K562 (cell line): ENCODE measurements at regions not wholly inside any gene's neighbourhood (a gene's known extent, or its start where the extent isn't known, plus 50 kb on each side); places are given as distances from the start of the nearest gene placed in this dataset.

Source experiments
- EGR1 ChIP-seq: fragments of 450-650 bp; conservative IDR thresholded peaks from 2 replicates; pipeline ENCODE4 v1.6.1; 2017; ENCODE audit warnings: mild to moderate bottlenecking
- POLR2A ChIP-seq: fragments of 450-650 bp; conservative IDR thresholded peaks from 2 replicates; pipeline ENCODE4 v1.6.1; 2016
- THRAP3 ChIP-seq: fragments of 450-650 bp; IDR thresholded peaks from 2 replicates; pipeline ENCODE4 v1.6.1; 2016; ENCODE audit warnings: mild to moderate bottlenecking, inconsistent platforms, borderline replicate concordance
- TF ChIP-seq, protein P1 (sequence below): fragments of 450-650 bp; formaldehyde crosslinking; conservative IDR thresholded peaks from 2 replicates; pipeline ENCODE4 v1.4.0; 2022; ENCODE audit warnings: mild to moderate bottlenecking, missing genetic modification characterization

DNA sequence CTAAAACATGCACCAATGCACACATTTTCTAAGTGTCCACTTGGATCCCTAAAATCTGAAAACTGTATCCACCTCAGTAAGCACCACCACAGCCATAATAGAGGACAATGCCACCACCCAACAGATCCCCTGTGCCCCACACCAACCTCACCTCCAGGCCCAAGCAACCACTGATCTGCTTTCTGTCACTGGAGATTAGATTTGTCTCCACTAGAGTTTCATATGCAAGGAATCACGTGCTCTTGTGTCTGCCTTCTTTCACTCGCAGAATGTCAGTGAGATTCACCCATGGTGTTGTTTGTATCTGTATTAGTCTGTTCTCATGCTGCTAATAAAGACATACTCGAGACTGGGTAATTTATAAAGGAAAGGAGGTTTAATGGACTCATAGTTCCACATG, 216.1 kb upstream of the WWC1 start:
- TF ChIP-seq THRAP3, result no peak
- TF ChIP-seq, protein P1, sequence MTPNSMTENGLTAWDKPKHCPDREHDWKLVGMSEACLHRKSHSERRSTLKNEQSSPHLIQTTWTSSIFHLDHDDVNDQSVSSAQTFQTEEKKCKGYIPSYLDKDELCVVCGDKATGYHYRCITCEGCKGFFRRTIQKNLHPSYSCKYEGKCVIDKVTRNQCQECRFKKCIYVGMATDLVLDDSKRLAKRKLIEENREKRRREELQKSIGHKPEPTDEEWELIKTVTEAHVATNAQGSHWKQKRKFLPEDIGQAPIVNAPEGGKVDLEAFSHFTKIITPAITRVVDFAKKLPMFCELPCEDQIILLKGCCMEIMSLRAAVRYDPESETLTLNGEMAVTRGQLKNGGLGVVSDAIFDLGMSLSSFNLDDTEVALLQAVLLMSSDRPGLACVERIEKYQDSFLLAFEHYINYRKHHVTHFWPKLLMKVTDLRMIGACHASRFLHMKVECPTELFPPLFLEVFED (CRISPR knock-in tag), result no peak
- TF ChIP-seq POLR2A, result no peak
- no peak for TF ChIP-seq EGR1
